AG04449 (cell line): ENCODE measurements at regions not wholly inside any gene's neighbourhood (a gene's known extent, or its start where the extent isn't known, plus 50 kb on each side); places are given as distances from the start of the nearest gene placed in this dataset.

Source experiments
- CTCF ChIA-PET: fragments of 350-600 bp; formaldehyde crosslinking; extraction: SDS; loops from one replicate; lab custom pipeline; 2021; ENCODE audit warnings: antibody characterized with exemption; lab: Yijun Ruan, JAX
- POLR2A ChIA-PET: fragments of 400-600, 350-600 bp; formaldehyde crosslinking; extraction: SDS; loops from one replicate; lab custom pipeline; 2020; ENCODE audit warnings: antibody characterized with exemption, inconsistent platforms; lab: Yijun Ruan, JAX
- DNase-seq: peaks from one replicate; pipeline ENCODE4 v3.0.0-alpha.2; 2010; ENCODE audit warnings: low read depth, low spot score
- H3K4me3 ChIP-seq: 2 replicates; pipeline ENCODE4 v1.5.1; 2011; ENCODE audit warnings: low read depth, mild to moderate bottlenecking, control low read depth, low read length
- TF ChIP-seq, protein P1 (sequence below): IDR thresholded peaks from one replicate; pipeline ENCODE4 v1.5.1; 2011; ENCODE audit warnings: mild to moderate bottlenecking, moderate library complexity, low read length, control low read depth, inconsistent platforms; ENCODE audit not compliant: insufficient read depth; ENCODE audit errors: missing control alignments

- ChIA-PET CTCF (interaction anchor here (1.0 to 1.1 kb wide), 2 partner anchors 13 to 511 kb away, joined by 4 read pairs; no protein-coding TSS in a partner anchor), POLR2A (no interaction called here)
- no peak overlapping the region for H3K4me3 ChIP-seq
- DNase-seq = peak; percentile 38
- TF ChIP-seq, protein P1, sequence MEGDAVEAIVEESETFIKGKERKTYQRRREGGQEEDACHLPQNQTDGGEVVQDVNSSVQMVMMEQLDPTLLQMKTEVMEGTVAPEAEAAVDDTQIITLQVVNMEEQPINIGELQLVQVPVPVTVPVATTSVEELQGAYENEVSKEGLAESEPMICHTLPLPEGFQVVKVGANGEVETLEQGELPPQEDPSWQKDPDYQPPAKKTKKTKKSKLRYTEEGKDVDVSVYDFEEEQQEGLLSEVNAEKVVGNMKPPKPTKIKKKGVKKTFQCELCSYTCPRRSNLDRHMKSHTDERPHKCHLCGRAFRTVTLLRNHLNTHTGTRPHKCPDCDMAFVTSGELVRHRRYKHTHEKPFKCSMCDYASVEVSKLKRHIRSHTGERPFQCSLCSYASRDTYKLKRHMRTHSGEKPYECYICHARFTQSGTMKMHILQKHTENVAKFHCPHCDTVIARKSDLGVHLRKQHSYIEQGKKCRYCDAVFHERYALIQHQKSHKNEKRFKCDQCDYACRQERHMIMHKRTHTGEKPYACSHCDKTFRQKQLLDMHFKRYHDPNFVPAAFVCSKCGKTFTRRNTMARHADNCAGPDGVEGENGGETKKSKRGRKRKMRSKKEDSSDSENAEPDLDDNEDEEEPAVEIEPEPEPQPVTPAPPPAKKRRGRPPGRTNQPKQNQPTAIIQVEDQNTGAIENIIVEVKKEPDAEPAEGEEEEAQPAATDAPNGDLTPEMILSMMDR = no peak
These were observed 386.6 kb downstream of the KCNRG start for GRCh38 chr13:50401721-50402465.

- TF ChIP-seq, protein P1 = no peak
- H3K4me3 ChIP-seq = no peak overlapping the region
- ChIA-PET POLR2A (no interaction called here), CTCF (interaction anchor here (1.0 kb wide), 1 partner anchor 318 kb away, joined by 4 read pairs; no protein-coding TSS in a partner anchor)
- no peak for DNase-seq
These were observed 388.1 kb downstream of the KCNRG start for GRCh38 chr13:50403311-50403710.

- POLR2A ChIA-PET = no interaction called here
These were observed 388.9 kb downstream of the KCNRG start for GRCh38 chr13:50404116-50404515.

GRCh38 chr13:50404769-50405168 lies 389.5 kb downstream of the KCNRG start:
- no peak for DNase-seq
- TF ChIP-seq, protein P1 = no peak
- ChIA-PET CTCF (no interaction called here), POLR2A (no interaction called here)
- H3K4me3 ChIP-seq = no peak overlapping the region

More at GRCh38 chr13:50404116-50404515, 388.9 kb downstream of the KCNRG start:
- TF ChIP-seq, protein P1 = no peak
- CTCF ChIA-PET = interaction anchor here (1.0 kb wide), 1 partner anchor 319 kb away, joined by 4 read pairs; no protein-coding TSS in a partner anchor
- no peak overlapping the region for H3K4me3 ChIP-seq
- DNase-seq = no peak

GRCh38 chr13:50406831-50407230 lies 391.6 kb downstream of the KCNRG start:
- CTCF ChIA-PET = no interaction called here
- TF ChIP-seq, protein P1 = no peak
- POLR2A ChIA-PET = interaction anchor here (0.6 kb wide), 1 partner anchor 162 kb away, joined by 3 read pairs; no protein-coding TSS in a partner anchor
- no peak overlapping the region for H3K4me3 ChIP-seq
- no peak for DNase-seq

- CTCF ChIA-PET = interaction anchor here (1.0 kb wide), 1 partner anchor 12 kb away, joined by 3 read pairs; no protein-coding TSS in a partner anchor
- no peak for DNase-seq
These were observed 392.8 kb downstream of the KCNRG start for GRCh38 chr13:50408068-50408467.

More at GRCh38 chr13:50408068-50408467, 392.8 kb downstream of the KCNRG start:
- TF ChIP-seq, protein P1 = no peak
- POLR2A ChIA-PET = no interaction called here
- H3K4me3 ChIP-seq = no peak overlapping the region
